ENCODE measurements at regions not wholly inside any gene's neighbourhood (a gene's known extent, or its start where the extent isn't known, plus 50 kb on each side); places are given as distances from the start of the nearest gene placed in this dataset.

- H3K4ac ChIP-seq (ENCODE audit: low read depth, low read length), result no peak overlapping the region
- H3K27me3 ChIP-seq (ENCODE audit: insufficient read depth, low read length), result no peaks in the 10 kb centered on the region
- H3K23me2 ChIP-seq (ENCODE audit: insufficient read length, low read depth, low read length, poor library complexity, severe bottlenecking), result no peaks in the 10 kb centered on the region
- no peak overlapping the region for H3K9ac ChIP-seq (ENCODE audit: extremely low read depth, insufficient read length, low read length)
- Mint-ChIP-seq H3K4me3 (no peak overlapping the region), H3K27ac (no peak overlapping the region), H3K36me3 (ENCODE audit: insufficient read depth in 1 of 3, low read depth in 3 of 3) (peaks cover 0 to 5% (median 0%) of the 10 kb centered on the region in 3 experiments; a peak in 3 of 7 replicates), H3K27me3 (ENCODE audit: low read depth) (no peaks in the 10 kb centered on the region), H3K9me3 (no peaks in the 10 kb centered on the region; a peak in 2 of 5 replicates), H3K4me1 (peaks cover 22% of the 10 kb centered on the region in 2 experiments)
- H2BK120ac ChIP-seq (ENCODE audit: low read depth, low read length, poor library complexity, severe bottlenecking), result no peak overlapping the region
- no peak overlapping the region for H3K18ac ChIP-seq (ENCODE audit: insufficient read length, low read depth, low read length)
- TF ChIP-seq CTCF (conservative IDR thresholded peaks at IDR 0.05), result no peak
- H4K20me1 ChIP-seq (ENCODE audit: control insufficient read depth, insufficient read depth, insufficient read length), result no peaks in the 10 kb centered on the region
- no peaks in the 10 kb centered on the region for H3K79me1 ChIP-seq (ENCODE audit: insufficient read depth, low read depth, low read length, poor library complexity, severe bottlenecking)
- no peak overlapping the region for H2BK12ac ChIP-seq (ENCODE audit: insufficient read length, low read depth, low read length)
- WGBS (ENCODE audit: extremely low coverage, insufficient read length, low lambda C conversion rate), result no CpG with 5 or more reads among the region's 2 CpGs
- no peak overlapping the region for H2BK15ac ChIP-seq (ENCODE audit: low read depth, low read length)
- H3K14ac ChIP-seq (ENCODE audit: insufficient read depth, low read length), result no peak overlapping the region
- H2AK5ac ChIP-seq (ENCODE audit: insufficient read length, low read length), result no peak overlapping the region
- H3T11ph ChIP-seq (ENCODE audit: low read length), result no peak overlapping the region
- no peak overlapping the region for H3K56ac ChIP-seq (ENCODE audit: insufficient read length, low read depth, low read length)
- no peak overlapping the region for H4K8ac ChIP-seq (replicated peaks; ENCODE audit: insufficient read length, low read depth, low read length)
- DNase-seq, result no peak
- H4K5ac ChIP-seq (ENCODE audit: insufficient read length, low read depth, low read length), result no peak overlapping the region
- H4K91ac ChIP-seq (ENCODE audit: insufficient read length, low read depth, low read length), result no peak overlapping the region
- H3K79me2 ChIP-seq (ENCODE audit: insufficient read depth, low read length), result no peaks in the 10 kb centered on the region
- no peak overlapping the region for H3K23ac ChIP-seq (ENCODE audit: insufficient read length, low read depth, low read length)
- H3K4me1 ChIP-seq (ENCODE audit: insufficient read depth, low read length), result peaks cover 4% of the 10 kb centered on the region; the same call in 1 of the 2 replicates
- H2BK5ac ChIP-seq (ENCODE audit: insufficient read length, low read length), result no peak overlapping the region
- no peak overlapping the region for H3K27ac ChIP-seq (ENCODE audit: insufficient read length, low read depth, low read length)
- no peaks in the 10 kb centered on the region for H3K9me3 ChIP-seq (ENCODE audit: control insufficient read depth, low read depth, low read length)
- no peak overlapping the region for H3K4me2 ChIP-seq (ENCODE audit: insufficient read depth, insufficient read length, low read length)
- H2AFZ ChIP-seq (ENCODE audit: low read length), result no peak overlapping the region
- H2BK20ac ChIP-seq (ENCODE audit: low read depth, low read length, poor library complexity, severe bottlenecking), result no peak overlapping the region
Observed at GRCh38 chr12:25797386-25797785, 161.1 kb upstream of the RASSF8 start.
